Dendritic cell treated with granulocyte-macrophage colony-stimulating factor and Interleukin-4, amounts not matched to agents 40 ng/mL and 50 ng/mL, for 4 days (primary cell): ENCODE measurements at regions not wholly inside any gene's neighbourhood (a gene's known extent, or its start where the extent isn't known, plus 50 kb on each side); places are given as distances from the start of the nearest gene placed in this dataset.
"Not testable (repeated sequence)": the region's sequence is repeated elsewhere in the genome, so short reads cannot be mapped to it uniquely, and the experiment has no call there.

Experiments used
- H3K27ac Mint-ChIP-seq: one replicate; pipeline ENCODE4 v1.8.0; 2022; ENCODE audit warnings: mild to moderate bottlenecking, mixed read lengths
- H3K27me3 Mint-ChIP-seq: one replicate; pipeline ENCODE4 v1.8.0; 2022; ENCODE audit warnings: mild to moderate bottlenecking, mixed read lengths
- H3K36me3 Mint-ChIP-seq: one replicate; pipeline ENCODE4 v1.8.0; 2022; ENCODE audit warnings: low read depth, mixed read lengths
- H3K4me1 Mint-ChIP-seq: one replicate; pipeline ENCODE4 v1.8.0; 2022; ENCODE audit warnings: low read depth, mixed read lengths
- H3K4me3 Mint-ChIP-seq: one replicate; pipeline ENCODE4 v1.8.0; 2022; ENCODE audit warnings: mild to moderate bottlenecking, moderate library complexity, mixed read lengths
- H3K9me3 Mint-ChIP-seq: one replicate; pipeline ENCODE4 v1.8.0; 2022; ENCODE audit warnings: mixed read lengths
- intact Hi-C: fragments of 100-400 bp; cut with micrococcal nuclease; formaldehyde crosslinking; loops from one replicate; pipeline ENCODE4 v1.15.0; 2022

DNA sequence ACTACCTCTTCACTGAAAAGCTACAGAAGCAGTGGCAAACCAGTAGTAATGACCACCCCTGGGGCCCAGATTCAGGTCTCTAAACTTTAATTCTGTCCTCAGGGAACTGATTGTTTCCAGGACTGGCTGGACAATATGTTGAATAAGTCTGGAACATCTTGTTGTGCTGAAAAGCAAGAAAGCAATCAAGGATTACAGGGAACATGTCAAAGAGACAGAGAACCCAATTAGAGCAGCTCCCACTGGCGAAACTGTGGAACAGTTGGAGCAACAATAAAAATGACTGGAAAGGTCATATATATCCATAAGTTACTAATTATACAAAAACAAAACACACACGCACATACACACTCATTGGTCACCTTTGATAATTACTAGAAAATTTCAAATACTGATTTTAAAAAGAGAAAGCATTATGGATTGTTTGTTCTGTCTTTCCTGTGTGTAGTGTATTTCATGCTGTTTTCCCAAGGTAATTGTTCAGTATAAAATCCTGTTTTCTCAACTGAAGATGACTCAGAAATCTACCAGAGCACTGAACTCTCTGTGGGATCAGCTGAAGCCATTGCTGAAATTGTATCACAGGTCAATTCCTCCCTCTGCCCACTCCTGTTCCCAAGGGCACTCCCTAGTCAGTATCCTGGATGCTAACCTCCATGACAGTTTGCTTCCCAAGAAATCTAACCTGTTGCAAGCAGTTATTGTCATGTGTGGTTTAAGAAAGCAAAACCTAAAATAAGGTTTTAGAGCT is 83.6 kb upstream of the RGS1 start:
- Mint-ChIP-seq H3K9me3 (no peaks in the 10 kb centered on the region), H3K4me3 (no peak overlapping the region), H3K27ac (no peak overlapping the region), H3K36me3 (no peaks in the 10 kb centered on the region), H3K4me1 (no peaks in the 10 kb centered on the region), H3K27me3 (no peaks in the 10 kb centered on the region)
- intact Hi-C loops, result no loop called here

GRCh38 chr1:192493584-192493983 is 82.0 kb upstream of the RGS1 start:
- no peak overlapping the region for H3K4me3 Mint-ChIP-seq
- no peak overlapping the region for H3K27ac Mint-ChIP-seq
- intact Hi-C loops, result no loop called here
- no peaks in the 10 kb centered on the region for H3K4me1 Mint-ChIP-seq
- peaks cover 7% of the 10 kb centered on the region for H3K9me3 Mint-ChIP-seq
- H3K36me3 Mint-ChIP-seq, result no peaks in the 10 kb centered on the region
- H3K27me3 Mint-ChIP-seq, result no peaks in the 10 kb centered on the region

- Mint-ChIP-seq H3K27ac (no peak overlapping the region), H3K27me3 (no peaks in the 10 kb centered on the region), H3K4me1 (no peaks in the 10 kb centered on the region), H3K4me3 (no peak overlapping the region), H3K36me3 (no peaks in the 10 kb centered on the region), H3K9me3 (peaks cover 9% of the 10 kb centered on the region)
- intact Hi-C loops, result no loop called here
Observed at GRCh38 chr1:192496369-192497056, 79.1 kb upstream of the RGS1 start.

DNA sequence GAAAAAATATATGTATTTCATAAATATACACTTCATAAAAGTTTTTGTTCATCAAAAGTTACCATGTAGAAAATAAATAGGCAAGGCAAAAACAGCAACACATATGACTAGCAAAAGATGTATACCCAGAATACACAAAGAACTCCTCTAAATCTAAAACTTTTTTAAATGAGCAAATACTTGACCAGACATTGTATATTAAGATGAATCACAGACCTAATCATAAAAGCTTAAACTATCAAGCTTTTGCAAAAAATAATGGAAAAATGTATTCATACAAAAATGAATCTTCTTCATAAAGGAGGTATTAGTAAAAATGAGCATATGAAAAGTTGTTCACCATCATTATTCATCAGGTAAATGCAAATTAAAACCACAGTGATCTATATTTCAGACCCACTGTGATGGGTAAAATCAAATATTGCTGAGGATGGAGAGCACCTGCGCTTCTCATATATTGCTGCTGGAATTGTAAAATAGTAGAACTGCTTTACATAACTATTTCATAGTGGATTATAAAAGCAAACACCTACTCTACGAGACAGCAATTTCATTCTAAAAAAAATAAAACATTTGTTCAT is 78.3 kb upstream of the RGS1 start:
- Mint-ChIP-seq H3K36me3 (no peaks in the 10 kb centered on the region), H3K4me1 (no peaks in the 10 kb centered on the region), H3K27ac (no peak overlapping the region), H3K27me3 (no peaks in the 10 kb centered on the region), H3K9me3 (peaks cover 9% of the 10 kb centered on the region), H3K4me3 (no peak overlapping the region)
- intact Hi-C loops, result no loop called here

GRCh38 chr1:192498092-192498491 is 77.5 kb upstream of the RGS1 start:
- H3K27ac Mint-ChIP-seq, H3K27me3 Mint-ChIP-seq, H3K36me3 Mint-ChIP-seq, H3K4me1 Mint-ChIP-seq, H3K4me3 Mint-ChIP-seq, intact Hi-C loops, H3K9me3 Mint-ChIP-seq: not testable (repeated sequence)

- intact Hi-C loops, H3K27me3 Mint-ChIP-seq, H3K27ac Mint-ChIP-seq, H3K36me3 Mint-ChIP-seq, H3K4me1 Mint-ChIP-seq, H3K9me3 Mint-ChIP-seq, H3K4me3 Mint-ChIP-seq: not testable (repeated sequence)
Observed at GRCh38 chr1:192499061-192499581, 76.5 kb upstream of the RGS1 start.

- not testable (repeated sequence) for H3K36me3 Mint-ChIP-seq
Observed at GRCh38 chr1:192500541-192500940, 75.0 kb upstream of the RGS1 start.

DNA sequence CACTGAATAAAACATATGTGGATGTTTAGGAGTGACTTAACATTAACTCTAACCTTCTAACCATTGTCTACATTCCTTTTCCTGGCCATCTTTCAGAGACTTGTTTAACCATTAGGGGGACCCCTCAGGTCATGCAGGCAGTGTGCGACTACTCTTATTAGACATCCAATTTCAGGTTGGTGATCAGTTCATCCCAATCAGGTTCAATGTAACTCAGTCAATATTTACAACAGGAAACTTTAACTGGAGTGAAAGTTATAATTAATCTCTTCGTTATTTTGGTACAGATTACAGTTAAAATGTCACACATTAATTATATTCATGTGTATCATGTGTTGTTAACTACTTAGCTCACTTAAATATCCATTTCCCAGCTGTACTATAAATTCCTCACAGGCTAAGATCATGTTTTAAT is 68.8 kb upstream of the RGS1 start:
- Mint-ChIP-seq H3K27ac (no peak overlapping the region), H3K9me3 (no peaks in the 10 kb centered on the region), H3K4me1 (no peaks in the 10 kb centered on the region), H3K36me3 (no peaks in the 10 kb centered on the region), H3K4me3 (no peak overlapping the region), H3K27me3 (no peaks in the 10 kb centered on the region)
- intact Hi-C loops, result no loop called here

More at GRCh38 chr1:192500541-192500940, 75.0 kb upstream of the RGS1 start:
- H3K9me3 Mint-ChIP-seq, intact Hi-C loops, H3K4me3 Mint-ChIP-seq, H3K27me3 Mint-ChIP-seq, H3K4me1 Mint-ChIP-seq, H3K27ac Mint-ChIP-seq: not testable (repeated sequence)

DNA sequence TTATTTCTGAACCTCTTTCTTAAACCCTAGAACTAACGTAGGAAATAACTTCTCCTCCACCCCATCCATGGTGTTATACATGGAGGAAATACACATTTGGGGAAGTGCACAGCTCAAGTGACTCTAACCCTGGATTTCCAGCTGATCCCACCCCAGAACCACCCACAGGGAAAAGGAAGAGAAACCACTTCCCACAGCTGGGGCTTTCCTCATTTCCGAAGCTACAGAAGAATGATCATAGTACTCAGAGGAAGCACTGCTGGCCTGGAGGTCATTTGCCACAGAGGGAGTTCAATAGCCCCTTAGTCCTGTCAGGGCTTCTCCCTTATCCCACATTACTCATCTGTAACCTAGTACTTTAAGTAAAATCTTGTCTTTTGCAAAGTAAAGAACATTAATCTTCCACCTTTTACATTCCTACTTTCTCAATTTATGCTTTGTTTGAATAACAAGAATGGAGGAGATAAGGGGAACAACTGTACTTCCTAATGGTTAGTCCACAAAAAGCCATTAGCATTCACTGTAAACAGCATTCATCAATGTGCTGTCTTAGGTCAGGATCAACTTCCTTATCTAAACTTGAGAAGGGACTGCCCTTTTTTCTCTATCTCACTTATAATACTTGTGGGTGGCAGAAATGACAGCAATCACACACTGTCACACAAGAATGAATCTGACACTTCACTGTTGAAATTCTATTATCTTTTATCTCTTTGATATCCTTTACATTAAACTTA is 63.0 kb upstream of the RGS1 start:
- Mint-ChIP-seq H3K36me3 (no peaks in the 10 kb centered on the region), H3K27me3 (no peaks in the 10 kb centered on the region), H3K4me3 (no peak overlapping the region), H3K9me3 (no peaks in the 10 kb centered on the region), H3K27ac (peak overlapping the region; percentile 74), H3K4me1 (peaks cover 33% of the 10 kb centered on the region)
- intact Hi-C loops, result loop anchor here (5.0 kb wide), 2 partner anchors 35 kb away; no protein-coding TSS in a partner anchor

DNA sequence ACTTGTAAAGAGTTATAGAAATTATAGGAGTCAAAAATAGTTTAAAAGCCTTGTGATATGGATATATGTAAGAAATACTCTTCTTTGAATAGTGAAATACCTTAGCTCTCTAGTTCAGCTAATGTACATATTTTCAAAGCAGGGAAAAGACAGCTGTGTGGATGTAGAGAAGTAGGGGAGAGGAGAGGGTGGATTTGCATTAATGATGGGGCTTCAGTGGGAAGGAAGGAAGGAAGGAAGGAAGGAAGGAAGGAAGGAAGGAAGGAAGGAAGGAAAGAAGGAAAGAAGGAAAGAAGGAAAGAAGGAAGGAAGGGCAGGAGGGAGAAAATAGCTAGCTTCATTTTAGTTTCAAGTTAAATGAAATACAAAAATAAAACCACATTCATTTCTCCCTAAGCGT is 62.4 kb upstream of the RGS1 start:
- H3K27ac Mint-ChIP-seq, result peak overlapping the region; percentile 74
- H3K4me1 Mint-ChIP-seq, result peaks cover 36% of the 10 kb centered on the region
- no peaks in the 10 kb centered on the region for H3K36me3 Mint-ChIP-seq
- no peaks in the 10 kb centered on the region for H3K27me3 Mint-ChIP-seq
- intact Hi-C loops, result loop anchor here (5.0 kb wide), 2 partner anchors 34 to 36 kb away; no protein-coding TSS in a partner anchor
- no peak overlapping the region for H3K4me3 Mint-ChIP-seq
- no peaks in the 10 kb centered on the region for H3K9me3 Mint-ChIP-seq

- H3K4me1 Mint-ChIP-seq, result peaks cover 36% of the 10 kb centered on the region
- intact Hi-C loops, result loop anchor here (5.0 kb wide), 2 partner anchors 34 to 36 kb away; no protein-coding TSS in a partner anchor
- no peaks in the 10 kb centered on the region for H3K27me3 Mint-ChIP-seq
- H3K9me3 Mint-ChIP-seq, result no peaks in the 10 kb centered on the region
- H3K36me3 Mint-ChIP-seq, result no peaks in the 10 kb centered on the region
- no peak overlapping the region for H3K4me3 Mint-ChIP-seq
- peak overlapping the region; percentile 74 for H3K27ac Mint-ChIP-seq
Observed at GRCh38 chr1:192513697-192514096, 61.9 kb upstream of the RGS1 start.

- Mint-ChIP-seq H3K36me3 (no peaks in the 10 kb centered on the region), H3K9me3 (no peaks in the 10 kb centered on the region), H3K27me3 (no peaks in the 10 kb centered on the region), H3K27ac (peak overlapping the region; percentile 79), H3K4me3 (peak overlapping the region; percentile 54), H3K4me1 (peaks cover 42% of the 10 kb centered on the region)
- intact Hi-C loops, result loop anchor here (2.0 kb wide), 1 partner anchor 58 kb away; the partner anchor contains the start of gene RGS1
Observed at GRCh38 chr1:192516776-192517297, 58.7 kb upstream of the RGS1 start.

- not testable (repeated sequence) for H3K27me3 Mint-ChIP-seq, H3K9me3 Mint-ChIP-seq, H3K36me3 Mint-ChIP-seq, H3K4me3 Mint-ChIP-seq
- intact Hi-C loops, result loop anchor here (2.0 kb wide), 1 partner anchor 57 kb away; the partner anchor contains the start of gene RGS1
- peak overlapping the region; percentile 79 for H3K27ac Mint-ChIP-seq
- H3K4me1 Mint-ChIP-seq, result peaks cover 38% of the 10 kb centered on the region
Observed at GRCh38 chr1:192517716-192518355, 57.7 kb upstream of the RGS1 start.
